GM23338 (cell line): ENCODE measurements at regions not wholly inside any gene's neighbourhood (a gene's known extent, or its start where the extent isn't known, plus 50 kb on each side); places are given as distances from the start of the nearest gene placed in this dataset.

Source experiments
- ATAC-seq: fragments of 200-7000 bp; cut with Tn5 transposase; 3 replicates; pipeline ENCODE4 v1.9.1; 2020
- DNase-seq: peaks from one replicate; pipeline ENCODE4 v3.0.0-alpha.2; 2015; ENCODE audit warnings: low spot score
- H2AFZ ChIP-seq: fragments of 200-600 bp; sonication (generic); 2 replicates; pipeline ENCODE4 v1.8.0; 2016; ENCODE audit warnings: antibody characterized with exemption, mild to moderate bottlenecking, moderate library complexity
- H3F3A ChIP-seq: fragments of 200-600 bp; sonication (generic); replicated peaks from 2 replicates; pipeline ENCODE4 v1.8.0; 2017; ENCODE audit warnings: antibody characterized with exemption, mixed run types, low read depth
- H3K27ac ChIP-seq: fragments of 200-600 bp; sonication (generic); 2 replicates; pipeline ENCODE4 v1.6.1; 2016; ENCODE audit warnings: low read depth
- H3K27me3 ChIP-seq: fragments of 200-600 bp; sonication (generic); 2 replicates; pipeline ENCODE4 v1.8.0; 2016; ENCODE audit warnings: mild to moderate bottlenecking, mixed run types, moderate library complexity; ENCODE audit not compliant: insufficient read depth
- H3K36me3 ChIP-seq: fragments of 200-600 bp; sonication (generic); 2 replicates; pipeline ENCODE4 v1.8.0; 2016; ENCODE audit warnings: mild to moderate bottlenecking; ENCODE audit not compliant: insufficient read depth
- H3K4me1 ChIP-seq: fragments of 200-600 bp; sonication (generic); 2 replicates; pipeline ENCODE4 v1.8.0; 2016; ENCODE audit warnings: mild to moderate bottlenecking, moderate library complexity; ENCODE audit not compliant: insufficient read depth
- H3K4me2 ChIP-seq: fragments of 200-600 bp; sonication (generic); 2 replicates; pipeline ENCODE4 v1.7.1; 2017; ENCODE audit warnings: mixed run types
- H3K4me3 ChIP-seq: fragments of 200-600 bp; sonication (generic); 2 replicates; pipeline ENCODE4 v1.6.1; 2016; ENCODE audit warnings: mixed run types
- H3K79me2 ChIP-seq: fragments of 200-600 bp; sonication (generic); replicated peaks from 2 replicates; pipeline ENCODE4 v1.8.0; 2017; ENCODE audit warnings: mild to moderate bottlenecking; ENCODE audit not compliant: insufficient read depth
- H3K9me2 ChIP-seq: fragments of 200-600 bp; sonication (generic); 2 replicates; pipeline ENCODE4 v1.8.0; 2017; ENCODE audit not compliant: insufficient read depth
- H4K20me1 ChIP-seq: fragments of 200-600 bp; sonication (generic); replicated peaks from 2 replicates; pipeline ENCODE4 v1.8.0; 2017; ENCODE audit warnings: mild to moderate bottlenecking; ENCODE audit not compliant: insufficient read depth
- H3K27ac Mint-ChIP-seq: 2 replicates; pipeline ENCODE4 v1.8.0; 2020; ENCODE audit warnings: inconsistent platforms, mild to moderate bottlenecking, moderate library complexity, mixed read lengths
- H3K27me3 Mint-ChIP-seq: 3 replicates; pipeline ENCODE4 v1.8.0; 2022; ENCODE audit warnings: low read depth, mild to moderate bottlenecking, moderate library complexity, mixed read lengths, inconsistent platforms; ENCODE audit not compliant: insufficient read depth, poor library complexity
- H3K36me3 Mint-ChIP-seq: 3 replicates; pipeline ENCODE4 v1.8.0; 2021; ENCODE audit warnings: low read depth, mild to moderate bottlenecking, inconsistent platforms, moderate library complexity, mixed read lengths
- H3K4me1 Mint-ChIP-seq: 3 replicates; pipeline ENCODE4 v1.8.0; 2020; ENCODE audit warnings: mild to moderate bottlenecking, inconsistent platforms, mixed read lengths
- H3K4me3 Mint-ChIP-seq: 3 replicates; pipeline ENCODE4 v1.8.0; 2021; ENCODE audit warnings: moderate library complexity, mild to moderate bottlenecking, inconsistent platforms, mixed read lengths
- H3K9me3 Mint-ChIP-seq: 3 replicates; pipeline ENCODE4 v1.8.0; 2020; ENCODE audit warnings: moderate library complexity, mild to moderate bottlenecking, inconsistent platforms, mixed read lengths
- CREB1 ChIP-seq: fragments of 250-450 bp; sonication (Bioruptor Pico); IDR thresholded peaks from 2 replicates; pipeline ENCODE4 v1.5.0; 2020; ENCODE audit warnings: low read depth, mild to moderate bottlenecking, moderate library complexity
- EZH2phosphoT487 ChIP-seq: fragments of 200-600 bp; sonication (generic); IDR thresholded peaks from one replicate; pipeline ENCODE4 v1.8.1; 2018; ENCODE audit warnings: antibody characterized with exemption; ENCODE audit not compliant: unreplicated experiment
- JUNB ChIP-seq: IDR thresholded peaks from one replicate; pipeline ENCODE4 v1.6.1; 2016; ENCODE audit warnings: antibody characterized with exemption; ENCODE audit not compliant: unreplicated experiment
- POLR2AphosphoS5 ChIP-seq: IDR thresholded peaks from 2 replicates; pipeline ENCODE4 v1.6.1; 2016; ENCODE audit warnings: antibody characterized with exemption, low read depth
- STAT1 ChIP-seq: IDR thresholded peaks from one replicate; pipeline ENCODE4 v1.6.1; 2016; ENCODE audit warnings: antibody characterized with exemption; ENCODE audit not compliant: unreplicated experiment
- ZNF331 ChIP-seq: fragments of 250-450 bp; sonication (Bioruptor Pico); IDR thresholded peaks from 2 replicates; pipeline ENCODE4 v1.5.0; 2020; ENCODE audit warnings: low read depth, mild to moderate bottlenecking, moderate library complexity
- TF ChIP-seq, protein P1 (sequence below): fragments of 250-450 bp; sonication (Bioruptor Pico); IDR thresholded peaks from 2 replicates; pipeline ENCODE4 v1.5.0; 2020; ENCODE audit warnings: mild to moderate bottlenecking, moderate library complexity
- TF ChIP-seq, protein P2 (sequence below), 2 experiments: fragments of 200-600 bp in 1 of 2; sonication (generic) in 1 of 2; conservative IDR thresholded peaks; 2 replicates each; pipeline versions ENCODE4 v1.5.1 to v1.6.1; 2016 to 2017; ENCODE audit warnings: antibody characterized with exemption in 2 of 2, low read depth in 2 of 2, mild to moderate bottlenecking in 2 of 2, moderate library complexity in 1 of 2
- TF ChIP-seq, protein P3 (sequence below): IDR thresholded peaks from 2 replicates; pipeline ENCODE4 v1.6.1; 2016; ENCODE audit warnings: antibody characterized with exemption

DNA sequence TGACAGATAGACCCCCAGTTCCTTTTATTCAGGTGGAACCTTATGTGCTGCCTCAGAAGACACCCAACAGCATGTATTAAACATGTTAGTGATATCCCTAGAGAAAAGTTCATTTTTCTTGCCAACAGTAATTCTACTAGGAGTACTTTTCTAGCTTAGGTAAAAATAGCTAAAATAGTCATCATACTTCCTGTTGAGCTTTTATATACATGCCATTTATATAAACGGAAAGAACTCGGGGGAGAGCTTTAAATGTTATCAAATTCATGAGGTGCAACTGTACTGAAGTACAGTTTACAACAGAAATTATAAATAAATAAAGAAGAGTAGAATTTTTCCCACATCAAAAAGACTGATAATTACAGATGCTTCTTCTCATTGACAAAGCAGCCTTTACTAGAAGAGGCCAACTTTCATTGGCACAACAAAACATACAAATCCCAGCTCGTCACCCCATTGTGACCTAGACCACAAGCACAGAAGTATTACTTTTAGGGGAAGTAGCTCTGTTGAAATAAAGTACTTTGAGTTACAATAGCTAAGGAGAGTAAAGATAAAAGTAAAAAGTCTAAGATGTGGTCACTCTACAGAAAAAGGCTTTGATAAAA, 59.1 kb upstream of the POU2AF2 start:
- Histone ChIP-seq H3K79me2 (no peaks in the 10 kb centered on the region), H3K9me2 (peaks cover 3% of the 10 kb centered on the region; the same call in 1 of the 2 replicates), H2AFZ (no peak overlapping the region), H3K27ac (no peak overlapping the region), H3K27me3 (no peaks in the 10 kb centered on the region), H3K4me1 (no peaks in the 10 kb centered on the region), H4K20me1 (no peaks in the 10 kb centered on the region), H3K36me3 (no peaks in the 10 kb centered on the region), H3K4me2 (no peak overlapping the region), H3F3A (no peaks in the 10 kb centered on the region), H3K4me3 (no peak overlapping the region)
- Mint-ChIP-seq H3K27me3 (no peaks in the 10 kb centered on the region), H3K36me3 (no peaks in the 10 kb centered on the region), H3K4me1 (peaks cover 4% of the 10 kb centered on the region; the same call in 2 of the 3 replicates), H3K9me3 (no peaks in the 10 kb centered on the region; the same call in 2 of the 3 replicates), H3K4me3 (no peak overlapping the region), H3K27ac (no peak overlapping the region)
- TF ChIP-seq EZH2phosphoT487 (no peak), CREB1 (CRISPR knock-in tag) (no peak), POLR2AphosphoS5 (no peak), STAT1 (no peak), ZNF331 (no peak), JUNB (no peak)
- TF ChIP-seq, protein P1, sequence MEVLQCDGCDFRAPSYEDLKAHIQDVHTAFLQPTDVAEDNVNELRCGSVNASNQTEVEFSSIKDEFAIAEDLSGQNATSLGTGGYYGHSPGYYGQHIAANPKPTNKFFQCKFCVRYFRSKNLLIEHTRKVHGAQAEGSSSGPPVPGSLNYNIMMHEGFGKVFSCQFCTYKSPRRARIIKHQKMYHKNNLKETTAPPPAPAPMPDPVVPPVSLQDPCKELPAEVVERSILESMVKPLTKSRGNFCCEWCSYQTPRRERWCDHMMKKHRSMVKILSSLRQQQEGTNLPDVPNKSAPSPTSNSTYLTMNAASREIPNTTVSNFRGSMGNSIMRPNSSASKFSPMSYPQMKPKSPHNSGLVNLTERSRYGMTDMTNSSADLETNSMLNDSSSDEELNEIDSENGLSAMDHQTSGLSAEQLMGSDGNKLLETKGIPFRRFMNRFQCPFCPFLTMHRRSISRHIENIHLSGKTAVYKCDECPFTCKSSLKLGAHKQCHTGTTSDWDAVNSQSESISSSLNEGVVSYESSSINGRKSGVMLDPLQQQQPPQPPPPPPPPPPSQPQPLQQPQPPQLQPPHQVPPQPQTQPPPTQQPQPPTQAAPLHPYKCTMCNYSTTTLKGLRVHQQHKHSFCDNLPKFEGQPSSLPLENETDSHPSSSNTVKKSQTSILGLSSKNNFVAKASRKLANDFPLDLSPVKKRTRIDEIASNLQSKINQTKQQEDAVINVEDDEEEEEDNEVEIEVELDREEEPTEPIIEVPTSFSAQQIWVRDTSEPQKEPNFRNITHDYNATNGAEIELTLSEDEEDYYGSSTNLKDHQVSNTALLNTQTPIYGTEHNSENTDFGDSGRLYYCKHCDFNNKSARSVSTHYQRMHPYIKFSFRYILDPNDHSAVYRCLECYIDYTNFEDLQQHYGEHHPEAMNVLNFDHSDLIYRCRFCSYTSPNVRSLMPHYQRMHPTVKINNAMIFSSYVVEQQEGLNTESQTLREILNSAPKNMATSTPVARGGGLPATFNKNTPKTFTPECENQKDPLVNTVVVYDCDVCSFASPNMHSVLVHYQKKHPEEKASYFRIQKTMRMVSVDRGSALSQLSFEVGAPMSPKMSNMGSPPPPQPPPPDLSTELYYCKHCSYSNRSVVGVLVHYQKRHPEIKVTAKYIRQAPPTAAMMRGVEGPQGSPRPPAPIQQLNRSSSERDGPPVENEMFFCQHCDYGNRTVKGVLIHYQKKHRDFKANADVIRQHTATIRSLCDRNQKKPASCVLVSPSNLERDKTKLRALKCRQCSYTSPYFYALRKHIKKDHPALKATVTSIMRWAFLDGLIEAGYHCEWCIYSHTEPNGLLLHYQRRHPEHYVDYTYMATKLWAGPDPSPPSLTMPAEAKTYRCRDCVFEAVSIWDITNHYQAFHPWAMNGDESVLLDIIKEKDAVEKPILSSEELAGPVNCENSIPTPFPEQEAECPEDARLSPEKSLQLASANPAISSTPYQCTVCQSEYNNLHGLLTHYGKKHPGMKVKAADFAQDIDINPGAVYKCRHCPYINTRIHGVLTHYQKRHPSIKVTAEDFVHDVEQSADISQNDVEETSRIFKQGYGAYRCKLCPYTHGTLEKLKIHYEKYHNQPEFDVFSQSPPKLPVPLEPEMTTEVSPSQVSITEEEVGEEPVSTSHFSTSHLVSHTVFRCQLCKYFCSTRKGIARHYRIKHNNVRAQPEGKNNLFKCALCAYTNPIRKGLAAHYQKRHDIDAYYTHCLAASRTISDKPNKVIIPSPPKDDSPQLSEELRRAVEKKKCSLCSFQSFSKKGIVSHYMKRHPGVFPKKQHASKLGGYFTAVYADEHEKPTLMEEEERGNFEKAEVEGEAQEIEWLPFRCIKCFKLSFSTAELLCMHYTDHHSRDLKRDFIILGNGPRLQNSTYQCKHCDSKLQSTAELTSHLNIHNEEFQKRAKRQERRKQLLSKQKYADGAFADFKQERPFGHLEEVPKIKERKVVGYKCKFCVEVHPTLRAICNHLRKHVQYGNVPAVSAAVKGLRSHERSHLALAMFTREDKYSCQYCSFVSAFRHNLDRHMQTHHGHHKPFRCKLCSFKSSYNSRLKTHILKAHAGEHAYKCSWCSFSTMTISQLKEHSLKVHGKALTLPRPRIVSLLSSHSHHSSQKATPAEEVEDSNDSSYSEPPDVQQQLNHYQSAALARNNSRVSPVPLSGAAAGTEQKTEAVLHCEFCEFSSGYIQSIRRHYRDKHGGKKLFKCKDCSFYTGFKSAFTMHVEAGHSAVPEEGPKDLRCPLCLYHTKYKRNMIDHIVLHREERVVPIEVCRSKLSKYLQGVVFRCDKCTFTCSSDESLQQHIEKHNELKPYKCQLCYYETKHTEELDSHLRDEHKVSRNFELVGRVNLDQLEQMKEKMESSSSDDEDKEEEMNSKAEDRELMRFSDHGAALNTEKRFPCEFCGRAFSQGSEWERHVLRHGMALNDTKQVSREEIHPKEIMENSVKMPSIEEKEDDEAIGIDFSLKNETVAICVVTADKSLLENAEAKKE (CRISPR knock-in tag), result no peak
- TF ChIP-seq, protein P2, sequence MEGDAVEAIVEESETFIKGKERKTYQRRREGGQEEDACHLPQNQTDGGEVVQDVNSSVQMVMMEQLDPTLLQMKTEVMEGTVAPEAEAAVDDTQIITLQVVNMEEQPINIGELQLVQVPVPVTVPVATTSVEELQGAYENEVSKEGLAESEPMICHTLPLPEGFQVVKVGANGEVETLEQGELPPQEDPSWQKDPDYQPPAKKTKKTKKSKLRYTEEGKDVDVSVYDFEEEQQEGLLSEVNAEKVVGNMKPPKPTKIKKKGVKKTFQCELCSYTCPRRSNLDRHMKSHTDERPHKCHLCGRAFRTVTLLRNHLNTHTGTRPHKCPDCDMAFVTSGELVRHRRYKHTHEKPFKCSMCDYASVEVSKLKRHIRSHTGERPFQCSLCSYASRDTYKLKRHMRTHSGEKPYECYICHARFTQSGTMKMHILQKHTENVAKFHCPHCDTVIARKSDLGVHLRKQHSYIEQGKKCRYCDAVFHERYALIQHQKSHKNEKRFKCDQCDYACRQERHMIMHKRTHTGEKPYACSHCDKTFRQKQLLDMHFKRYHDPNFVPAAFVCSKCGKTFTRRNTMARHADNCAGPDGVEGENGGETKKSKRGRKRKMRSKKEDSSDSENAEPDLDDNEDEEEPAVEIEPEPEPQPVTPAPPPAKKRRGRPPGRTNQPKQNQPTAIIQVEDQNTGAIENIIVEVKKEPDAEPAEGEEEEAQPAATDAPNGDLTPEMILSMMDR (conservative IDR thresholded peaks at IDR 0.05; ENCODE audit: low read depth in 2 of 2), result no peak
- TF ChIP-seq, protein P3, sequence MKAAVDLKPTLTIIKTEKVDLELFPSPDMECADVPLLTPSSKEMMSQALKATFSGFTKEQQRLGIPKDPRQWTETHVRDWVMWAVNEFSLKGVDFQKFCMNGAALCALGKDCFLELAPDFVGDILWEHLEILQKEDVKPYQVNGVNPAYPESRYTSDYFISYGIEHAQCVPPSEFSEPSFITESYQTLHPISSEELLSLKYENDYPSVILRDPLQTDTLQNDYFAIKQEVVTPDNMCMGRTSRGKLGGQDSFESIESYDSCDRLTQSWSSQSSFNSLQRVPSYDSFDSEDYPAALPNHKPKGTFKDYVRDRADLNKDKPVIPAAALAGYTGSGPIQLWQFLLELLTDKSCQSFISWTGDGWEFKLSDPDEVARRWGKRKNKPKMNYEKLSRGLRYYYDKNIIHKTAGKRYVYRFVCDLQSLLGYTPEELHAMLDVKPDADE, result no peak
- DNase-seq (no peak), ATAC-seq (no peak)
